ENCODE measurements at regions not wholly inside any gene's neighbourhood (a gene's known extent, or its start where the extent isn't known, plus 50 kb on each side); places are given as distances from the start of the nearest gene placed in this dataset.

DNA sequence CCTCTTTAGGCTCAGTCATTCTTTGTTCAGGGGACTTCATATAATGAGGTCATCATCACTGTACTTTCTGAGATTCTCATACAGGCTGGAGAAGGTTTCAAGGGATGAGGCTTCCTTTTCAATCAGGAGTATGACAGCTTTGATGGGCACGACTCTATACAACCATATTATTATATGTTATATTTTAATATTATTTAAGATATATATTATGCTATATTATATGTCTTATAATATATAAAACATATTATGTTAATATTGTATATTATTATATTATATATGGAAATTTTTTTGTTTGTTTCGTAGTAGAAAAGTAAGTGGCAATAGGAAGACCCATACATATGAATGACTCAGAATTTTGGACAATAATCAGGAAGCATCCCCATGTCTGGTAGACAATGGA, 78.0 kb upstream of the GATA6 start:
- FAIRE-seq (no peak), DNase-seq (ENCODE audit: low read depth, low spot score) (no peak)
- Histone ChIP-seq H3K27ac (ENCODE audit: insufficient read depth, low read depth, low read length) (no peak overlapping the region), H3K9me1 (replicated peaks; ENCODE audit: control insufficient read depth, extremely low read depth, insufficient read depth, low read length) (no peaks in the 10 kb centered on the region), H3K4me2 (ENCODE audit: insufficient read depth, low read length) (no peak overlapping the region), H2AFZ (ENCODE audit: low read depth, low read length) (no peak overlapping the region), H3K4me3 (replicated peaks in 1 of 3; ENCODE audit: insufficient read depth in 1 of 3, low read depth in 1 of 3, low read length in 3 of 3) (no peak overlapping the region), H3K9me3 (replicated peaks; ENCODE audit: control insufficient read depth, insufficient read depth, low read length) (no peaks in the 10 kb centered on the region), H3K36me3 (ENCODE audit: control insufficient read depth in 2 of 2, extremely low read depth in 1 of 2, insufficient read depth in 2 of 2, low read length in 2 of 2) (no peaks in the 10 kb centered on the region), H4K20me1 (replicated peaks; ENCODE audit: control insufficient read depth, extremely low read depth, insufficient read depth, low read length) (no peaks in the 10 kb centered on the region), H3K79me2 (ENCODE audit: control insufficient read depth, insufficient read depth, low read length) (no peaks in the 10 kb centered on the region), H3K9ac (replicated peaks; ENCODE audit: extremely low read depth, insufficient read depth, low read length) (no peak overlapping the region), H3K4me1 (ENCODE audit: control insufficient read depth, extremely low read depth, insufficient read depth, low read length) (no peaks in the 10 kb centered on the region), H3K27me3 (ENCODE audit: control insufficient read depth in 2 of 2, insufficient read depth in 2 of 2, low read length in 2 of 2) (peaks cover 23 to 37% of the 10 kb centered on the region in 2 experiments)
- ChIA-PET CTCF (no interaction called here), POLR2A (no interaction called here)
- intact Hi-C loops (cut with micrococcal nuclease), result no loop called here
- BruUV-seq (replicated peaks), result no TSS peak
- dilution Hi-C loops (cut with MboI; ENCODE audit: extremely low pct_ligation_motif_present, low sequenced_read_pairs), result no loop called here
- TF ChIP-seq MYC (IDR thresholded peaks at IDR 0.05; ENCODE audit: low read depth, low read length) (no peak), FOS (IDR thresholded peaks at IDR 0.05; ENCODE audit: borderline replicate concordance, insufficient read depth, low read length) (no peak), GATA2 (IDR thresholded peaks at IDR 0.05; ENCODE audit: insufficient read depth, insufficient read length, low read depth, low read length) (no peak), MAX (IDR thresholded peaks at IDR 0.05; ENCODE audit: insufficient read depth, insufficient read length) (no peak), POLR2A (IDR thresholded peaks at IDR 0.05; ENCODE audit: low read depth, low read length) (no peak), POLR2AphosphoS5 (IDR thresholded peaks at IDR 0.05; ENCODE audit: insufficient read depth, low read depth, low read length) (no peak), EZH2 (IDR thresholded peaks at IDR 0.05; ENCODE audit: borderline replicate concordance, low read depth, low read length, severe bottlenecking) (no peak), CTCF (IDR thresholded peaks at IDR 0.05; ENCODE audit: extremely low read depth in 1 of 2, insufficient read depth in 1 of 2, low read depth in 1 of 2, low read length in 2 of 2) (no peak), JUN (IDR thresholded peaks at IDR 0.05; ENCODE audit: borderline replicate concordance, insufficient read depth, insufficient read length, low read depth) (no peak)

All from endothelial cell of umbilical vein (primary cell).